NCI-H345 treated with DMSO at 0.1 percent for 48 hours (cell line): ENCODE measurements at regions not wholly inside any gene's neighbourhood (a gene's known extent, or its start where the extent isn't known, plus 50 kb on each side); places are given as distances from the start of the nearest gene placed in this dataset.

Experiments
- DNase-seq: peaks from one replicate; lab custom pipeline; 2025; ENCODE audit not compliant: unreplicated experiment; lab: John Stamatoyannopoulos, UW

GRCh38 chr1:232260861-232261260 lies 369.1 kb downstream of the SIPA1L2 start:
- DNase-seq: no peak

DNA sequence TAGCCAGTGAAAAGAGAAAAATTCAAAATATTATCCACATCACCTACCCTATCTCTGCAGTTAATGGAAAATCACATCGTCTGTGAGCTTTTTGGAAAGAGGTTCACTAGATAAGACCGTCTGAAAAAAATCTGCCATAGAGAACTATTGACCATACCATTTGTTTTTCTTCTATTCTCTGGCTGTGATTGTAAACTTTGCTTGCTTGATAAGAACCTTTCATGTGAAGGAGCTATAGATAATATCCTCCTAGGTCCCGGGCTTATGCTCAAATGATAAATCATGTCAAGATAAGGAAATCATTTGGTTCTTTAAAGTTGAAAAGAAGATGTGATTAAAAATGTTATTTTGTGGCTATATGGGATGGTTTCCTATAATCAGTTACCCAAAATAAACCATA lies 369.9 kb downstream of the SIPA1L2 start:
- no peak for DNase-seq

- DNase-seq: no peak
Measured at GRCh38 chr1:232259333-232259732, 370.6 kb downstream of the SIPA1L2 start.

DNA sequence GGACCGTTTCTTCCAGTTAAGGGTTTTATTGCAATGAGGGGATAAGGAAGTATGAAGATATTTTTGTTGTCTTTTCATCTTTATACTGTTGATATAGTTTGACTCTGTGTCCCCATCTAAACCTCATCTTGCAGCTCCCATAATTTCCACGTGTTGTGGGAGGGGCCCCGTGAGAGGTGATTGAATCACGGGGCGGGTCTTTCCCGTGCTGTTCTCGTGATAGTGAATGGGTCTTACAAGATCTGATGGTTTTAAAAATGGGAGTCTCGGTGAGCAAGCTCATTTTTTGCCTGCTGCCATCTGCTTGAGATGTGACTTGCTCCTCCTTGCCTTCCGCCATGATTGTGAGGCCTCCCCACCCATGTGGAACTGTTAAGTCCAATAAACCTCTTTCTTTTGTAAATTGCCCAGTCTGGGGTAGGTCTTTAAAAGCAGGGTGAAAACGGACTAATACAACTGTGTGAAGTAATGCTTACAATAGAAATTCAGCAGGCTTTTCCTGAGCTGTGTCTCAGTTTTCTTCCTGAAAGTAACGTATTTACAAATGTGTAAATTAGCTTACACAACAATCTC lies 377.3 kb downstream of the SIPA1L2 start:
- DNase-seq: no peak

DNA sequence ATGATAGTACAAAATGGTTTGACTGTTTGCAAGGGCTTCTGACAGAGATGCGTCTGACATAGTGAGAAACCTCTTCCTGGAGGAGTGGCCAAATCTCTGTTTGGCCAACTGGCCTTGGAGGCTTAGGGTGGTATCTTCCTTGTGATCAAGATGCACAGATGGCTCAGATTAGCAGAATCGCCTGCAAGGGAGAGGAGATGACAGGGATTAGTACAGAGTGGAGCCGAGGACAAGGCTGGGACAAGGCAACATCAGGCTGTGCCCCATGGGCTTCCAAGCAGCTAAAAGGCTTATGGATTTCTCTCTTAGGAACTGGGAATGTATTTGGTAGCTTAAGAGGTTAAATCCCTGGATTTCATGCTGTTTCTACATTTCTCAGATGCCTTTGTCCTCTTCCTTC lies 379.1 kb downstream of the SIPA1L2 start:
- no peak for DNase-seq

DNA sequence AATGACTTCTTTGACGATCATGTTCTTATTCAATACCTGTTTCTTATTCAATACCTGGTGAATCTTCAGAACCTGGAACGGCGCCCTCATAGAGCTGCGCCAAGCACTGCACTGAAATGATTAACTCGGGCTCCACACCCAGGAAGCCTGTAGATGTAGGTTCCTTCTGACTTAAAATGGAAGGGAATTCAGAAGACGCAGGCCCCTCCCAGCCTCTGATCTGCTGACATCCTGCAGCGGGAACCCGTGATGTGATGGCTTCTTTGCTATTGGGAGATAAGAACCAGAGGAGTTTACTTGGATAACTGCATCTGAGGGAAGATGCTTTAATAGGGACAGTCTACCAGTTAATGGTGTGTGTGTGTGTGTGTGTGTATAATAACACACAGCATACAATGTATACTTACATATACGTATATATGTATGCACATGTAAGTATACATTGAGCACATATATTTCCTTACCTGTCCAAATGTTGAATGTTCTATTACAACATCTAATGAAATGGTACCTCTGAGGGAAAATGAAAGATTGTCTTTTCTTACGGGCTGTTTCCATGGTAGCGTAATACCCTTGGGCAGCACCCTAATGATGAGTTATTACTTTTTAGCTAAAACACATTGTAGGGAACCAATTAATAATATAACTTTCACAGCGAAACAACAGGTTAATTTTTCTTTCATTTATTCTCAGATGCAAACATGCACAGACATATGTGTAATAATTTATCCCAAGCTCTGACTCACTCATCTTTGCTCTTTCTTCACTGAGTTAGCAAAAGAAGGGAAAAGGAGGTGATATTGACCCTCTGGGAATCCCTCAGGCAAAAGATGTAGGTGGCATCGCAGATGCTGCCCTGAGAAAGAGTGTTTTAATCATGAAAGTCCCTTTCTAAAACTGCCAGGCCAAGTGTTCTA lies 379.8 kb downstream of the SIPA1L2 start:
- no peak for DNase-seq

DNA sequence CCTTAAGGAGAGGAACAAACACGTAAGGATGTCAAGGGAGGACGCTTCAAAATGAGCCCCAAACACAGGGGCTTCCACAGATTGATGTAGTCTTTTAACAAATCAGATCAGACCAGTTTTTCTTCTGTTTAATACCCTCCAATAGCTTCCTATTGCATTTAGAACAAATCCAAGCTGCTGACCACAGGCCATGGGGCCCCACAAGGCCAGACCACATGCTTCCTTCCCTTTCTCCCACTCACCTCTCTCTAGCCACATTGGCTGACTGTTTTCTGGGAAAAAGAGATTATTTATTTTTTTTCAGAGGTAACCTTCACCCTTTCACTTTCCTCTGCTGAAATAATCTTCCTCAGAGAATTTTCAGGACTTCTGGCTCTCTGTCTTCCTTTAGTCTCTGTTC lies 380.6 kb downstream of the SIPA1L2 start:
- DNase-seq: no peak

GRCh38 chr1:232248276-232248820 lies 381.6 kb downstream of the SIPA1L2 start:
- DNase-seq: no peak

DNA sequence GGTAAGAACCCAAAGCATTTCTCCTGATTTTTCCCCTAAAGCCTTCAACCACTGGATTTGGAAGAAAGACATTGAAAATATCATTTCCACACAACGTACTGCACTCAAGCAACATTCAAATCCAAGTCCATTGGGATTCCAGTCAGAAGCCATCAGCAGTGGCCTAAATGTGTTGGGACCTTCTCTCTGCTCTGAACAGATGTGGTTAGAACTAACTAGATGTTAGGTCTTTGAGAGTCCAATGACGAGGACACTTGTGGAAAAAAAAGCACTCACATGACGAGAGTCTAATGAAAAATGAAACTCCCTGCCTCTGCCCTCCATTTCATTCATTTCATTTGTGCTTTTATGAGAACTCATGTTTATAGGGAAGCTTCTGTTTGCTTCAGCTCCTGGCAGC lies 382.3 kb downstream of the SIPA1L2 start:
- no peak for DNase-seq

DNA sequence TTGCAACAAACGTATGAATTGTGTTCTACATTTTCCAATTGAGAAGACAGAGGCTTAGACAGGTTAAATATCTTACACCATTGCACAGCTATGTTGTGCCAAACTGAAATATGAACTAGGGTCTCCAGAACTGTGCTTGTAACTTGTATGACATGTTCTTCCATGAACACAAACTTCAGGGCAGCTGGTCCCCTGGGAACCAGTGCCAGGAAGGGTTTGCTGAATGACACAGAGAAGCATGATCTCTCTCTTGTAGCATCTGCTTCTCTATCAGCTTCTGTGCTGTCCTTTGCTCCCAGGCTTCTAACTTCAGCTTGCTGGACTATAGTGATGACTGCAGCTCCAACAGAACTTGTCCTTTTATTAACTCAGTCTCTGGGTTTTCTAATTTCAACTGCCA lies 385.5 kb downstream of the SIPA1L2 start:
- no peak for DNase-seq

- no peak for DNase-seq
Measured at GRCh38 chr1:232239998-232240397, 389.9 kb downstream of the SIPA1L2 start.

- DNase-seq: no peak
Measured at GRCh38 chr1:232239522-232239921, 390.4 kb downstream of the SIPA1L2 start.

GRCh38 chr1:232238009-232238408 lies 391.9 kb downstream of the SIPA1L2 start:
- DNase-seq: no peak

DNA sequence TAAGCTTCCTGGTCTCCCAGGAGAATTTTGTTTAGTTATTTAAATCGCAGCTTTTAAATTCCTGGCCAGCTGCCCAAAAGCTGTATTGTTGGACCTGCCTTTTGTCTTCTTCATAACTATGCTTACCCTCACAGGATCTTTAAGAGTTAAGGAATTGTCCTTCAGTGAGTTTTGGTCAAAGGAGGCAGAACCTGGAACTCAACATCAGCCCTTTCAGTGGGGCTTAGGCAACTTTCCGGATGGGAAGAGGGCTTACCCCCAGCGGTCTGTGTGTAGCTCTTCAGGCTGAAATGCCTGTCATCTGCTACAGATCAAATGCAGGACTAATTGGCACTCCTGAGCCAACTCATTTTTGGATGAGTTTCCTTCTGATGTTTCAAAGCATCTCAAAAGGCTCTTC lies 402.6 kb downstream of the SIPA1L2 start:
- DNase-seq: peak; percentile 55

DNA sequence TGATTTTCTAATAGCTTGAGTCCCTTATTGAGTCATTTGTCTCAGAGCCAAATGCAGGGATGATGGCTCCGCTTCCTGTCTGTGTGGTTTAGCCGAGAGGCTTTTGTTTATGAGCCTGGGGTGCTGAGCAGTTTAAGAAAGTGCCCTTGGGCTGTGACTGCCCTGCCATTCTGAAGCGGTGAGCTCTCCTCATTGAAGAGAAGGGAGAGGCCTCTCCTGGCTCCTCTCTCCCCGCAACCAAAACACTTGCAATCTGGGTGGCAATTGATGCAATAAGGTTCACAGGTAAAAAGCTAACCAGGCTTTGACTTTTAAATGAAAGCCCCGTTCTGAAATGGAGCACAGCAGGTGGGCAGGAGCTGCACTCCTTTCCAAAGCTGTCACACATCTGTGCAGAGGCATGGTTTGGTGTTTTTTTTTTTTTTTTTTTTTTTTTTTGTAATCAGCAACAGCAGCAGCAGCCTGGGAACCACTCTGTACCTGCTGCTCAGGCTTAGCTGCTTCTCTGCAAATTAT lies 403.7 kb downstream of the SIPA1L2 start:
- DNase-seq: peak; percentile 72

GRCh38 chr1:232225336-232226131 lies 404.4 kb downstream of the SIPA1L2 start:
- DNase-seq: no peak

GRCh38 chr1:232223887-232224286 lies 406.0 kb downstream of the SIPA1L2 start:
- DNase-seq: no peak

GRCh38 chr1:232223183-232223708 lies 406.7 kb downstream of the SIPA1L2 start:
- no peak for DNase-seq

GRCh38 chr1:232222614-232223013 lies 407.3 kb downstream of the SIPA1L2 start:
- no peak for DNase-seq

GRCh38 chr1:232221802-232222499 lies 408.0 kb downstream of the SIPA1L2 start:
- no peak for DNase-seq
